NT2/D1 (cell line): ENCODE measurements at regions not wholly inside any gene's neighbourhood (a gene's known extent, or its start where the extent isn't known, plus 50 kb on each side); places are given as distances from the start of the nearest gene placed in this dataset.

Experiments
- SUZ12 ChIP-seq: IDR thresholded peaks from 2 replicates; pipeline ENCODE4 v1.6.1; 2011; ENCODE audit not compliant: insufficient read length, insufficient read depth; ENCODE audit errors: extremely low read depth
- YY1 ChIP-seq: IDR thresholded peaks from 2 replicates; pipeline ENCODE4 v1.6.1; 2011; ENCODE audit not compliant: insufficient read length, insufficient read depth

GRCh38 chr1:70672442-70672888 lies 261.4 kb downstream of the CTH start:
- no peak for TF ChIP-seq YY1
- TF ChIP-seq SUZ12 = no peak
